NCI-H2107 treated with DMSO at 0.1 percent for 48 hours (cell line): ENCODE measurements at regions not wholly inside any gene's neighbourhood (a gene's known extent, or its start where the extent isn't known, plus 50 kb on each side); places are given as distances from the start of the nearest gene placed in this dataset.

Experiments
- DNase-seq: peaks from one replicate; lab custom pipeline; 2025; ENCODE audit not compliant: unreplicated experiment; lab: John Stamatoyannopoulos, UW

GRCh38 chr6:43923376-43924221 lies 153.6 kb downstream of the VEGFA start:
- DNase-seq, result no peak

- no peak for DNase-seq
These were observed 152.7 kb downstream of the VEGFA start for GRCh38 chr6:43922426-43923375.

GRCh38 chr6:43921548-43922425 lies 151.8 kb downstream of the VEGFA start:
- DNase-seq, result no peak

GRCh38 chr6:43921039-43921438 lies 151.0 kb downstream of the VEGFA start:
- no peak for DNase-seq

GRCh38 chr6:43919774-43920173 lies 149.8 kb downstream of the VEGFA start:
- no peak for DNase-seq

GRCh38 chr6:43917878-43918382 lies 147.9 kb downstream of the VEGFA start:
- no peak for DNase-seq

GRCh38 chr6:43916924-43917877 lies 147.2 kb downstream of the VEGFA start:
- DNase-seq, result no peak

GRCh38 chr6:43915986-43916923 lies 146.2 kb downstream of the VEGFA start:
- no peak for DNase-seq

- no peak for DNase-seq
These were observed 145.3 kb downstream of the VEGFA start for GRCh38 chr6:43915208-43915869.

GRCh38 chr6:43914272-43915147 lies 144.5 kb downstream of the VEGFA start:
- DNase-seq, result no peak

GRCh38 chr6:43913375-43914271 lies 143.6 kb downstream of the VEGFA start:
- DNase-seq, result no peak

GRCh38 chr6:43912598-43913371 lies 142.8 kb downstream of the VEGFA start:
- DNase-seq, result no peak

GRCh38 chr6:43912116-43912577 lies 142.1 kb downstream of the VEGFA start:
- DNase-seq, result no peak

GRCh38 chr6:43911354-43912115 lies 141.5 kb downstream of the VEGFA start:
- DNase-seq, result peak; percentile 63
